Fibroblast of upper back skin (primary cell): ENCODE measurements at regions not wholly inside any gene's neighbourhood (a gene's known extent, or its start where the extent isn't known, plus 50 kb on each side); places are given as distances from the start of the nearest gene placed in this dataset.
"Not testable (repeated sequence)": the region's sequence is repeated elsewhere in the genome, so short reads cannot be mapped to it uniquely, and the experiment has no call there.

Source experiments
- DNase-seq: peaks from one replicate; pipeline ENCODE4 v3.0.0-alpha.2; 2013

- no peak for DNase-seq
Measured at GRCh38 chr9:29449306-29449705, 1876.0 kb upstream of the C9orf72 start.

GRCh38 chr9:29450343-29450875 is 1877.1 kb upstream of the C9orf72 start:
- not testable (repeated sequence) for DNase-seq

GRCh38 chr9:29456940-29457339 is 1883.7 kb upstream of the C9orf72 start:
- DNase-seq, result peak; percentile 90

- no peak for DNase-seq
Measured at GRCh38 chr9:29475471-29475870, 1902.2 kb upstream of the C9orf72 start.

GRCh38 chr9:29511680-29512079 is 1938.4 kb upstream of the C9orf72 start:
- DNase-seq, result no peak

DNA sequence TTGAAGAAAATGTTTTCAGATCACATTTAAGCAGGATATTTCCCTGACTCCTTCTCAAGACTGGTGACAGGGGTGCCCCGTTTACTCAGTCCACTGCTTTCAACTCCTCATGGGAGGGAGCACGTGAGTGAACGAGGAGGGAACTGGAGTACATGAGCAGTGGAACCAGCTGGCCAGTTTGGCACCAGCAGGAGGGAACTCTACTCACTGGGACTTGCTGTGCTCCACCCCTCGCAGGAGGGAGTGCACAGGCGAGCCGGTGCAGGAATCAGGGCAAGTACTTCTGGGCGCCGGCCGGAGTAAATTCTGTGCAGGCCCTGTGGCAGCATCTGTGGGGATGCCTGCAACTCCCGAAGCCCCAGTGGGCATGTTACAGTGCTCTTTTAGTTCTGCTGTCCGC is 1941.1 kb upstream of the C9orf72 start:
- DNase-seq, result no peak

DNA sequence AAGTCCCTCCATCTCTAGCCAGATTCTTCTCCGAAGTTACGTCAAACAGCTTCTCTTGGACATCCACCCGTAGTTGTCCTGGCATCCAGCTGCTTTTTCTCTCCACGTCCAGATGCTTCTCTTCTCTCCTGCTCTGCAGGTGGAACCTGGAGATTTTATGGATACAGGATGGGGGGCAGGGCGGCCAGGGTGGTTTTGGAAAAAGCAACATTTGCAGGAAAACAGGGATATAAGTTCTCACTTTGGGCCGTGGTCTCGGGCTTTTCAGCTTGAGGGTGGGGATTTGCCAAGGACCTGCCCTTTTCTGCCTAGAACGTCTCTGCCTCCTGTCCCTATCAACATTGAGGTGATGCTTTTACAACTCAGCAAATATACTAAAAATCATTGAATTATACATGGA is 1941.6 kb upstream of the C9orf72 start:
- DNase-seq, result no peak

DNA sequence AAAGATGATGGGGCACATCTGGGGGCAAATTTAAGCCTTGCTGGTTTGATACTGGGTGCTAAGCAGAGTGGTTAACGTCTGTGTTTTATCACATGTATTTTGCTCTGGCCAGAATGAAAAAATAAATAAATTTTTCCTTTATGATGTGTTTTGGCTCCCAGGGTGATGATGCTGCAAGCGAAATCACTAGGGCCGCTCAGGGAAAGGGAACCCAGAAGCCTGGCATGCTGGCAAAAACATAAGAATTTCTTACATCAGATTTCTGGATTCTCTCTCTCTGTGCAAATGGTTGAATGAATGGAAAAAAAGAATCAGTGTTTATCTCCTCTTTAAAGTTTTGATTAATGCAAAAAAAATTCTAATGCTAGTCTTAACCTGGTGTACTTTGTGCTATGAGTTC is 1975.2 kb upstream of the C9orf72 start:
- DNase-seq, result peak; percentile 22

- no peak for DNase-seq
Measured at GRCh38 chr9:29555502-29555901, 1982.2 kb upstream of the C9orf72 start.

DNA sequence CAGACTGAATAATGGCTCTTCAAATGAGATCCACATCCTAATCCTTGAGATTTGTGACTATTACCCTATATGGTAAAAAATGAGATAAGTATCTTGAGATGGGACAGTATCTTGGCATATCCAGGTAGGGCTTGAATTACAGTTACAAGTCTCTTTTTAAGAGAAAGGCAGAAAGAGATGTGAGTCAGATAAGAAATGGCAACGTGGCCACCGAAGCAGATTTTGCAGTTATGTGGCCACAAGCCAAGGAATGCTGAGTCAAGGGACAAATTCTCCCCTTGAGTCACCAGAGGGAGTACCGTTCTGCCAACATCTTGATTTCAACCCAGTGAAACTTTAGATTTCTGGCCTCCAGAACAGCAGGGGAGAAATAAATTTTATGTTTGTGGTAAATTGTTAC is 1983.0 kb upstream of the C9orf72 start:
- DNase-seq, result peak; percentile 86

DNA sequence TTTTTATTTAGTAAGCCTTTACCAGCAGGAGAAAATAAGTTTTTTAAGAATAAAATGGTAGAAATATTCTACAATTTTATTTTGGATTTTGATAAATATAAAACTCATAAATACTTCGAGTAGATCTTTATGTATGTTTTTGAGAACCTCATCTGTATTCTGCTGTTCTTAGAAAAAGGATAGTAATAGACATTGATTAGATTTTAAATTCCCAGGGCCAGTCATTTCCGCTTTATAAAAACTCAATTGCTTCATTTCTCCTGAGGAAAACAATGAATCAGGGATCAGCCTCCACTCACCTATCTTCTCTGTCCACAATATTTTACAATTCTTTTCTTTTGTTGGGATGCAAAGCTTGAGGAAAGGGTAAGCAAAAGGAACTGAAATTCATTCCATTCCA is 1983.5 kb upstream of the C9orf72 start:
- DNase-seq, result no peak

GRCh38 chr9:29564564-29564963 is 1991.3 kb upstream of the C9orf72 start:
- peak; percentile 1 for DNase-seq

- peak; percentile 2 for DNase-seq
Measured at GRCh38 chr9:29575219-29575618, 2001.9 kb upstream of the C9orf72 start.

DNA sequence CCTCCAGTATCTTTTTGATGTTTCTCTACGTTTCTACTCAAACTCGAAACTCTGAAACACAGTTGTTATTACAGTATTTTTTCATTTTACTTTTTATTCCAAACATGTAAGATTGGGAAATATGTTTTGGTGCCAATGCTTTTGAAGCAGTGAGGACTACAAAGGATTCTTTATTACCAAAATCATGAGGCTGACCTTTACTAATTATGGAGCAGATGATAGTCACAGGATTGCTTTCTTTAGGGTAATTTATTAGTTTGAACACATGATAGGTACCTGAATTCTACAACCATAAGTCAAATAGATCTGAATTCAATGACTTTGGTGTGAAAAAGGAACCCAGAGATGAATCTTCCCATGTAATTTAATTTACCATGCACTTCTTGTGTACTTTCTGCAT is 2015.1 kb upstream of the C9orf72 start:
- DNase-seq, result no peak

GRCh38 chr9:29609282-29609681 is 2036.0 kb upstream of the C9orf72 start:
- no peak for DNase-seq

DNA sequence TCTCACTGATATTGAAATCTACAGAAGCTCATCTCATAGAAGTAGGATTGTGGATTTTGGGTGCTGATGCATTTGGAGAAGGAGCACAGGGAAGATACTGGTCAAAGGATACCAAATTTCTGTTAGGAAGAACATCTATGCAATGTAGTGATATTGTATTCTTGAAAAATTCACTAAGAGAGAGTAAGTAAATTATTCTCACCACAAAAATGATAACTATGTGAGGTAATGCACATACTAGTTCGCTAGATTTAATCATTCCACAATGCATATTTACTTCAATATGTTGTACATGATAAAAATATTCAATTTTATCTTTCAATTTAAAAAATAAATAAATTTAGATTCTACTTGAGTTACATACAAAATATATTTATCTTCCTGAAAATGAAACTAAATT is 2040.5 kb upstream of the C9orf72 start:
- DNase-seq, result peak; percentile 18

DNA sequence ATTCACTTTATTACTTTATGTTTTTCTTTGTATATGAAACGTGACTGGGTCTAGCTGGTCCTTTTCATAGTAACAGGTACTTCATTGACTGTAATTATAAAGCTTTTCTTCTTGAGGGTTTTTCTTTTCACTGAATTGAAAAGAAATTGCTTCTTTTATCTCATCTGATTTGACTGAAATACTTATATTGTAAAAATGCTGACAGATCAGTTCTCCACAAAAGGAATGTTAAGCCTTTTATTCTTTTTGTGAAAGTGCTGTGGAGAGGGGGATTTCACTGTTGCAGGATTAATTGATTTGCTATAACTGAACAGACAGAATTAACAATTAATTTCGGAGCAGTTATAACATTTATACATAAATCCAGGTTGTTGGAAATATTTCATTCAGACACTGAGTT is 2043.6 kb upstream of the C9orf72 start:
- DNase-seq, result no peak

GRCh38 chr9:29625292-29625731 is 2052.0 kb upstream of the C9orf72 start:
- DNase-seq, result peak; percentile 93

GRCh38 chr9:29625931-29626330 is 2052.7 kb upstream of the C9orf72 start:
- DNase-seq, result no peak

- peak; percentile 37 for DNase-seq
Measured at GRCh38 chr9:29628856-29629255, 2055.6 kb upstream of the C9orf72 start.

DNA sequence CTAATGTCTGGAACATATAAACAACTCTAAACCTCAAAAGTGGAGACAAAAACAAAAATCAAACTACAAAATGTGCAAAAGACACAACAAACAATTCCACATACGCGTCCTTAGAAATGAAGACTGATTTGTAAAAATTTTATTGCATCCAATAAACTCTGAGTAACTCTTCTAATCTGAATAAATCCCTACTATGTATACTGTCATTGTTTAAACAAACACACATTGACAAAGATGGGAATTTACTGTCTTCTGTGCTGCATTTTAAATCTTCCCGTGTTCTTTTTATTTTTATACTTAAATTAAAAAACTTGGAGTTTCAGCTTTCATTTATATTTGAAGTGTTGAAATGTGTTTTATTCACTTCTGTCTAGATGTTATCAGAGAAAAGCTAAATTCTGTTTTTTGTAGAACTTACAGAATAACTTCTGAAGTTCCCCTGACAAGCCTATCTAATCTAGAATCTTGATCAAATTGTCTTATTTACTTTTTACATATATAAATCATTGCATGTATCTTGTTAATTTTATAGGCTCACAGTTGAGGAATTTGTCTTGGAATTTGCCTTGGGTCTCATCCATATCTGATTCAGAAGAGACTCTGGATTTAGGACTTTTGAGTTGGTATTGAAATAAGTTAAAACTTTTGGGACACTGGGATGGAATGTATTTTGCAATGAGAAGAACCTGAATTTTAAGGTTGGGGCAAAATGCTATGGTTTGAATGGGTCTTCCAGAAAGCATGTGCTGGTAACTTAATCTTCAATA is 2064.4 kb upstream of the C9orf72 start:
- DNase-seq, result peak; percentile 73

GRCh38 chr9:29640507-29640906 is 2067.2 kb upstream of the C9orf72 start:
- DNase-seq, result no peak

DNA sequence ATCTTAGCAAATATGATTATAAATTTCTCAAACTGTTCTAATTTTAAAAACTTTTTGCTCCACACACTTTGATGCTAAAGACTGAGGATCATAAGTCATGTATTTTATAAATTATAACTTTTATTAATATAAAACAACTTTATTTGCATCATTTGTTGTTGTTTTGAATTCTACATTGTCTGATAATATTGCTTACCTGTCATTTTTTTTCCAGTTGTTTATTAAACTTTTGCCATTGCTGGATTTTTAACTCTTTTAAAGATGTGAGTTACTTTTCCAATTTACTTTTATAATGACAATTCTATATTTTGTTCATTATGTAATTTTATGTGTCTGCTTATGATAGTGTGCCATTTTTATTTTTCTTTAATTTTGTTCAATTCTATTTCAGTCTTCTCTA is 2071.2 kb upstream of the C9orf72 start:
- no peak for DNase-seq

- DNase-seq, result no peak
Measured at GRCh38 chr9:29647451-29647850, 2074.2 kb upstream of the C9orf72 start.

DNA sequence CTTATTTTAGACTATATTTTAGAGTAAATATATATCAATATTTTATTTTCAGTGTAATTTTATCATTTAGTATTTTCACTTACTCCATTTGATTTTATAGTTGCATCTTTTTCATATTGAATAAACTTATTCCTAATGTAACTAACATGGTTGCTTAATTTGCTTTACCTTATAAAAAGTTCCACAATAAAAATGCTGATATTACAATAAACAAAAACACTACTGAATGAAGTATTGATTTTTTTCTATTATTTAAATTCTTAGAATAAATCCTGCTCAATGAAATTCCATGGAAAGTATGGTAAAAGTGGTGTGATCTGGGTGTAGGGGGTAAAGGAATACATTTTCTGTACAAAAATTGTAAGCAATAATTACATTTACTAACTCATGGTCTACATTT is 2074.9 kb upstream of the C9orf72 start:
- no peak for DNase-seq
